LNCaP clone FGC (cell line): ENCODE measurements at regions not wholly inside any gene's neighbourhood (a gene's known extent, or its start where the extent isn't known, plus 50 kb on each side); places are given as distances from the start of the nearest gene placed in this dataset.
"Not testable (repeated sequence)": the region's sequence is repeated elsewhere in the genome, so short reads cannot be mapped to it uniquely, and the experiment has no call there.

Experiments used
- DNase-seq: peaks from one replicate; pipeline ENCODE4 v3.0.0-alpha.2; 2011; ENCODE audit warnings: low read depth
- H3K4me3 ChIP-seq: 2 replicates; pipeline ENCODE4 v1.5.1; 2011; ENCODE audit warnings: mild to moderate bottlenecking, low read depth, low read length, control low read depth
- CTCF ChIP-seq: IDR thresholded peaks from 2 replicates; pipeline ENCODE4 v1.5.1; 2012; ENCODE audit warnings: mild to moderate bottlenecking; ENCODE audit not compliant: control insufficient read depth, insufficient read depth; ENCODE audit errors: extremely low read depth

GRCh38 chr2:192645811-192646598, 451.3 kb upstream of the TMEFF2 start:
- TF ChIP-seq CTCF, result no peak
- H3K4me3 ChIP-seq, result no peak overlapping the region
- DNase-seq, result no peak

GRCh38 chr2:192634557-192634956, 439.8 kb upstream of the TMEFF2 start:
- no peak for DNase-seq
- no peak for TF ChIP-seq CTCF
- no peak overlapping the region for H3K4me3 ChIP-seq

GRCh38 chr2:192628017-192628416, 433.3 kb upstream of the TMEFF2 start:
- TF ChIP-seq CTCF, result no peak
- DNase-seq, result no peak
- H3K4me3 ChIP-seq, result no peak overlapping the region

GRCh38 chr2:192615105-192615504, 420.4 kb upstream of the TMEFF2 start:
- DNase-seq, result no peak
- TF ChIP-seq CTCF, result no peak

GRCh38 chr2:192604295-192604694, 409.6 kb upstream of the TMEFF2 start:
- TF ChIP-seq CTCF, result no peak
- DNase-seq, result no peak

More at GRCh38 chr2:192615105-192615504, 420.4 kb upstream of the TMEFF2 start:
- no peak overlapping the region for H3K4me3 ChIP-seq

GRCh38 chr2:192598649-192599048, 403.9 kb upstream of the TMEFF2 start:
- DNase-seq, result not testable (repeated sequence)

More at GRCh38 chr2:192604295-192604694, 409.6 kb upstream of the TMEFF2 start:
- H3K4me3 ChIP-seq, result no peak overlapping the region

GRCh38 chr2:192593561-192593960, 398.8 kb upstream of the TMEFF2 start:
- H3K4me3 ChIP-seq, result no peak overlapping the region
- DNase-seq, result no peak
- TF ChIP-seq CTCF, result no peak

More at GRCh38 chr2:192598649-192599048, 403.9 kb upstream of the TMEFF2 start:
- H3K4me3 ChIP-seq, result not testable (repeated sequence)
